Testis (tissue), 2 donors: ENCODE measurements at regions not wholly inside any gene's neighbourhood (a gene's known extent, or its start where the extent isn't known, plus 50 kb on each side); places are given as distances from the start of the nearest gene placed in this dataset.

Experiments
- CTCF ChIP-seq, 3 experiments: fragments of 450-650 bp in 2 of 3; fragments of 200-600 bp in 1 of 3; sonication (generic) in 1 of 3; IDR thresholded peaks; one replicate each; pipeline ENCODE4 v1.5.1; 2016 to 2019; ENCODE audit warnings: antibody characterized with exemption in 3 of 3, mild to moderate bottlenecking in 2 of 3, moderate library complexity in 1 of 3
- POLR2A ChIP-seq: fragments of 450-650 bp; IDR thresholded peaks from one replicate; pipeline ENCODE4 v1.6.1; 2017; ENCODE audit warnings: antibody characterized with exemption, mild to moderate bottlenecking, moderate library complexity

GRCh38 chrY:3042901-3043300 is 107.7 kb downstream of the ZFY start:
- TF ChIP-seq CTCF (IDR thresholded peaks at IDR 0.05) (no peak), POLR2A (no peak)
